H1 (cell line): ENCODE measurements at regions not wholly inside any gene's neighbourhood (a gene's known extent, or its start where the extent isn't known, plus 50 kb on each side); places are given as distances from the start of the nearest gene placed in this dataset.

Source experiments
- BCL11A ChIP-seq, 2 experiments: IDR thresholded peaks; one replicate each; pipeline ENCODE4 v1.6.1; 2011; ENCODE audit warnings: low read depth in 2 of 2, low read length in 2 of 2, mild to moderate bottlenecking in 2 of 2
- BRCA1 ChIP-seq: IDR thresholded peaks from 2 replicates; pipeline ENCODE4 v1.6.1; 2012; ENCODE audit warnings: low read depth, low read length, improper control_type of control experiment
- CHD7 ChIP-seq: fragments of 300-600 bp; sonication (generic); IDR thresholded peaks from 2 replicates; pipeline ENCODE4 v1.7.1; 2012; ENCODE audit warnings: low read length, moderate library complexity, mild to moderate bottlenecking, inconsistent platforms; ENCODE audit not compliant: insufficient replicate concordance
- EP300 ChIP-seq, 2 experiments: IDR thresholded peaks; 1 replicate in 1 of 2; 2 replicates in 1 of 2; pipeline ENCODE4 v1.6.1; 2011 to 2012; ENCODE audit warnings: low read depth in 2 of 2, low read length in 2 of 2, mild to moderate bottlenecking in 2 of 2, borderline replicate concordance in 1 of 2, inconsistent platforms in 1 of 2, moderate library complexity in 1 of 2
- GABPA ChIP-seq: IDR thresholded peaks from 2 replicates; pipeline ENCODE4 v1.6.1; 2011; ENCODE audit warnings: mild to moderate bottlenecking, low read length, moderate library complexity, borderline replicate concordance; ENCODE audit not compliant: insufficient read depth
- GTF2F1 ChIP-seq: IDR thresholded peaks from 2 replicates; pipeline ENCODE4 v1.6.1; 2012; ENCODE audit warnings: low read depth, low read length, improper control_type of control experiment, borderline replicate concordance
- POLR2AphosphoS5 ChIP-seq: IDR thresholded peaks from 2 replicates; pipeline ENCODE4 v1.6.1; 2011; ENCODE audit warnings: low read depth, low read length
- POU5F1 ChIP-seq: IDR thresholded peaks from 2 replicates; pipeline ENCODE4 v1.6.1; 2011; ENCODE audit warnings: low read depth, mild to moderate bottlenecking, low read length, moderate library complexity
- SP2 ChIP-seq: IDR thresholded peaks from 2 replicates; pipeline ENCODE4 v1.6.1; 2012; ENCODE audit warnings: mild to moderate bottlenecking, low read length, inconsistent platforms

GRCh38 chr2:128841803-128842202, 523.1 kb upstream of the HS6ST1 start (continued):
- TF ChIP-seq CHD7 (no peak), POLR2AphosphoS5 (no peak), GTF2F1 (no peak), BCL11A (IDR thresholded peaks at IDR 0.05; ENCODE audit: low read depth in 2 of 2, low read length in 2 of 2) (no peak), BRCA1 (no peak), SP2 (no peak), GABPA (no peak), POU5F1 (no peak), EP300 (IDR thresholded peaks at IDR 0.05; ENCODE audit: borderline replicate concordance in 1 of 2, low read depth in 2 of 2, low read length in 2 of 2) (no peak)
